ENCODE measurements at regions not wholly inside any gene's neighbourhood (a gene's known extent, or its start where the extent isn't known, plus 50 kb on each side); places are given as distances from the start of the nearest gene placed in this dataset.
A peak's percentile ranks its signal among the peaks of the same experiment; 100 is the strongest.
"Not testable (repeated sequence)": the region's sequence is repeated elsewhere in the genome, so short reads cannot be mapped to it uniquely, and the experiment has no call there.

DNA sequence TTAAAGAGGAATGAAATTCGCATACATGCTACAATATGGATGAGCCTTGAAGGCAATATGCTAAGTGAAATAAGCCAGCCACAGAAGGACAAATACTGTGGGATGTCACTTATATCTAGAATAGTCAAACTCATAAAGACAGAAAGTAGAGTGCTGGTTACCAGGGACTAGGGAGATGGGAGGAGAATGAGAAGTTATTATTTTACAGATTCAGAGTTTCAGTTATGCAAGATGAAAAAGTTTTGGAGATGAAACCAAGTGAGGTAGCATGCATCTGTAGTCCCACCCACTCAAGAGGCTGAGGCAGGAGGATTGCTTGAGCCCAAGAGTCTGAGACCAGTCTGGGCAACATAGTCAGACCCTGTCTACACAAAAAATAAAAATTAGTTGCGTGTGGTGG, 82.5 kb upstream of the ARID1B start:
- in situ Hi-C loops (cut with MboI; ENCODE audit: low pct_unique_long_range_greater_than_20kb, low sequenced_read_pairs) = no loop called here
- no peak for DNase-seq

DNA sequence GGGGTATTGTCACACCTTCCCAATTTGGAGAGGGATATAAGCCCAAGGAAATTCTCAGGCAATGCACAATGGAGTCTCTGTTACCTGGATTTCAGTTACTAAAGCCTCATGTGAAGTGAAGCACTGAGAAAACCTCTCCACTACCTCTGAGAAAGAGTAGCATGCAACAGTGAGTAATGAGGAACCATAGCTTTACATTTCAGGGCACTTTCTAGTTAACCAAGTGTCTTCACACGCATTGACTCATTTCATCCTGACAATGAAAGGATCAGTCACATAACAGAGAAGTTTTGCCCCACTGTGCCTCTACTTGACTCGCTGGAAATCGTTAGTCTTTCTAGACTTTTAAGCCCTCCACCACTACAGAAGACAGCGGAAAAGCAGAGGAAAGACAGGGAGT, 86.2 kb upstream of the ARID1B start:
- in situ Hi-C loops (cut with MboI; ENCODE audit: low pct_unique_long_range_greater_than_20kb, low sequenced_read_pairs) = no loop called here
- no peak for DNase-seq

DNA sequence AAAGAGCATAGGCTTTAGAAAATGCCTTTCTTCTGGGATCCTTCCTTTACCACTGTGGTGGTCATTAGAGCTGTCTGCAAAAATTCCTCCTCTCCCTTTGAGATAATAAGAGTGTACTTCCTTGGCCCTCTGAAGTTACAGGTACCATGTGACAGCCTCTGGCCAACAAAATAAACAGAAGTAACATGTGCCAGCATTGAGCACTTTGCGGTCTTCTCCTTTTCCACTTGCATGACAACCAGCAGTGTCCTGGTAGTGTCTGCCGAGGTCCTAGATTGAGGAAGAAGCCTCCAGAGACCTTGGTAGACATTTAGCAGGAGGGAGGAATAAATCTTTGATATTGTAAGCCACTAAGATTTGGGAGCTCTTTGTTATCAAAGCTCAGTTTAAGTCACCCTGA, 87.5 kb upstream of the ARID1B start:
- peak; percentile 80 for DNase-seq
- in situ Hi-C loops (cut with MboI; ENCODE audit: low pct_unique_long_range_greater_than_20kb, low sequenced_read_pairs) = no loop called here

DNA sequence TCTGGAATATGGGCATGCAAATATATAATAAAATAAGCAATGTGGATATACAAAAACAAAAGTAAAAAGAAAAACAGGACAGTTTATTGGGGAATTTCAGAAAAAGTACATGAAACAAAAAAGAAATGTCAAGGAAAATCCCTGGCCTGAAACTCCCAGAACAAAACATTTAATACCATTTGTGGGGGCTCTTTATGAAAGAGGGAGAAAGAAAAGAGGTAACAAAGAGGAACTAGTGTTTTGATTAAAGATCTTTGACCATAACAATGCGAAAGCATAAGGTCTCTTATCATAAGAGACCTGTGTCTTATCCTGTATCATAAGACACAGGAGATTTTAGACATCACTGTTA, 88.6 kb upstream of the ARID1B start:
- DNase-seq = no peak
- in situ Hi-C loops (cut with MboI; ENCODE audit: low pct_unique_long_range_greater_than_20kb, low sequenced_read_pairs) = no loop called here

DNA sequence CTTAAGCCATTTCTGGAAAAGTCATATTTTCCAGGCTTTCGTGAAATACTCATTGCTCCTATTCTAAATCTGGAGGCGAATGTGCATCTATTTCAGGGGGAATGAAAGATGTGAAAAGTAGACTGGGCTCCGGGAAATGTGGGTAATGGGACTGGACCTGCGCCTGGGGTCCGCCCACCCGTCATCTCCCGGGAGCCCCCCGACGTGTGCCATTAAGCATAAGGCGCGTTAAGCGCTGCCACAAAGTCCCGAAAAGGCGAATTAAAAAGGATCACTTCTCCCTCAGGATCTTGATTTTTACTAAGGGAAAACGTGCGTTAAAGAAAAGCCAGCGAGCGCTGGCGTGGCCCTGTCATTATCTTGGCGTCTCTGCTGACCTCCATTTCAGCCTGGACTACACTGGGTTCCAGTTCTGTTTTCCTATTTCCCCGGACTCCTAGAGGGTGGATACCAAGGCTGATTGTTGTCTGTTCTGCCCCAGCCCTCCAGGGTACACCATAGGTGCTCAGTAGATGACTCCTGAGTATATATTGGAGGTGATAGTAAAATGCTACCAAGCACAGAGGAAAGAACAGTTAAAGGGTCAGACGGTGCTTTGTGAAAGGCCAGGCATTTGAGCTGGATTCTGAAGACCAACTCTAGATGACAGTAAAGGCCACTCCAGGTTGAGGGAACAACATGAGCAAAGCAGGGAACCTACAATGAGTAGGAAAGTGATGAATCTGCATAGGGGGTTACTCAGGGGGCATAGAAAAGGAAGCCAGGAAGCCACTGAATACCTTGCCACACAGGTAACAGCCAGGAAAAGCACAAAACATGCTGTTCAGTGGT, 89.2 kb upstream of the ARID1B start:
- in situ Hi-C loops (cut with MboI; ENCODE audit: low pct_unique_long_range_greater_than_20kb, low sequenced_read_pairs) = no loop called here
- DNase-seq = no peak

DNA sequence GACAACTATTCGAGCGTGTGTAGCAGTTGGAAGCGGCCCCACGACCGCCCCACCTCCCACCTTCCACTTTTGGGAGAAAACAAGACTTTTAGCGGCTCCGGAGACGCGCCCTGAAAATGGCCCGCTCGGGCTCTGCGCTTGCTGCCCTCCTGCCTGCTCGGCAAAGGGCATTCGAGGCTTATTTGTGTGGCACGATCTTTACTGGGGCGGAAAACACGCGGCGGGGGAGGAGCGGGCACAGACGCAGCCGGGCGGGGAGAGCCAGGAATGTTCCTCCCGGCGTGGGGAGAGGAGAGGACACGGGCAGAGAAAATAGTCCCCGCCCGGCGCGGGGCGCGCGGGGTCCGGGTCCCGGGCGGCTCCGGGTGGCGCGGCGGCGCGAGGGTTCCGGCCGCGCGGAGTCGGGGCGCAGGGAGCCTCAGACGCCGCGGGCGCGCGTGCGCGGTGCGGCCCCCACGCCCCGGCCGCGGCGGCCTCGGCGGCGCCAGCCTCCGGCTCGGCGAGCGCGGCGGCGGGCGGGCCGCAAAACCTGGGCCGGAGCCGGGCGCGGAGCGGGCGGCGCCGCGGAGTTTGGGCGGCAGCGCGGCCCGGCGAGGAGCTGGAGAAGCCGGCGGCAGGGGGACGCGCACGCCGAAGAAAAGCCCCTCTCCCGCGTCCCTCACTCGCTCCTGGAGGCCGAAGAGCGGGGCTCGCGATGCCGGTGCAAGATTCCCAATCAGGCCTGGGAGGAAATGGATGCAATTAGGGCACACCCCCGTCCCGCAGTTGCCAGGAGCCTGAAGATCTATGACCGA, 90.0 kb upstream of the ARID1B start:
- peak; percentile 84 for DNase-seq
- in situ Hi-C loops (cut with MboI; ENCODE audit: low pct_unique_long_range_greater_than_20kb, low sequenced_read_pairs) = no loop called here

DNA sequence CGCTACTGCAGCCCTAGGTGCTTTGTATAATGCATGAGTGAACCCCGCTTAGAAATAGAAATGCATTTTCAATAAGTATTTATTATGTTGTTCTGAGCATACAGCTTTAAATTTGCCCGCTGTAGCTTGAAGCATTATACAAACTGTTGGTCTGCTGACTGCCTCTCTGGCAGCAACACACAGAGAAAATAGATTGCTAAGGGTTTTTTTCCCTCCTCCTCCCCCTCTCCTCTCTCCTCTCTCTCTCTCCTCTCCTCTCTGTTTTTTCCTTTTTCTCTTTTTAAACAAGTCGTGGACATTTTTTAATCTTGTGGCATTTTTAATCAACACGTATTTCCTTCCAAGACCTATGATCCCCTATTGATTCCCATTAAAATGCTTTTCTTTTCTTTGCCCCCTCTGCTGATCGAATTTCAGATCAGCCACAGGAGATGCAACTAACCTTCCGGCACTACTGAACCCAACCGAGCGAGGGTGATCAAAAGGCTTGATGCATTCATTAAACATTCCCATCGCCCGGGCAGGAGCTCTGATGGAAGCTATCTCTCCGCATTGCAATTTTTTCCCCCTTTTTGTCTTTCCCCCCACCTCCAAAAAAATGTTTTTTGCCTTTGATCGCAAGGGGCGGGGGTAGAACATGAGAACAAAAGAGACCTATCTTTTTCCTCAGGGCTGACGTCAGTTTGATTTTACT, 90.7 kb upstream of the ARID1B start:
- in situ Hi-C loops (cut with MboI; ENCODE audit: low pct_unique_long_range_greater_than_20kb, low sequenced_read_pairs) = no loop called here
- no peak for DNase-seq

DNA sequence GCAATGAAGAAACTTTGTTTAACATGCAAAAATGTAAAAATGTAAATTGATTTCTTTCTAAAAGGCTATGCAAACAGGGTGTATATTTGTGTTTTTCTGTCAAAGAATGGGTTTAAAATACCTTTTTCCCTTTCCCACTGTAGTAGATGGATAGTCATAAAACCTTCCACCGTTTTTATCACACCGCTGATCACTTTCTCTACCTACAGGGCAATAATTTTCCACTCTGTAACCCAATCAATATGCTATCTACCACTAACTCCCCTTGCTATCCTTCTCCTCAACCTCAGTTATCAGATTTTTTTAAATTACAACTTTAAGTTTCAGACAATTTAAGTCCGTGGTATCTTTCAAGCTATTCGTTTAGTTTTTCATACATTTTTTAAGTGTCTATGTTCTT, 91.4 kb upstream of the ARID1B start:
- in situ Hi-C loops (cut with MboI; ENCODE audit: low pct_unique_long_range_greater_than_20kb, low sequenced_read_pairs) = no loop called here
- no peak for DNase-seq

DNA sequence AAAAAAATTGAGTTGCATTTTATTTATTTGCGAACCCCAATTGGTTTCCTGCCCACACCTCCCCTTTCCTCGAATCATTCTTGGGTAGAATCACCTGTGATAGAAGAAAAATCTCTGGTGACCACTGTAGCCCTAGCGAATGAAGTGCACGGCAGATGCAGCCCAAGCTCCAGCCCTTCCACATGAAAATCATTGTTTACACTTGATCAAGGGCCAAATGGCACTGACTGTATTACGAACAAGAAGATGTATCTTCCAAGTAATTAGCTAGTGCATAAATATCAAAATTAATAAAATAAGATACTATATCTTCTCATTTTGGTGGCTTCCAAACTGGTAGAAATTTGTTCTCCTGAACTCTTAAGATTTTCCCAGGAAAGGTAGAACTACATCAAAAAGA, 93.4 kb upstream of the ARID1B start:
- DNase-seq = no peak
- in situ Hi-C loops (cut with MboI; ENCODE audit: low pct_unique_long_range_greater_than_20kb, low sequenced_read_pairs) = no loop called here

DNA sequence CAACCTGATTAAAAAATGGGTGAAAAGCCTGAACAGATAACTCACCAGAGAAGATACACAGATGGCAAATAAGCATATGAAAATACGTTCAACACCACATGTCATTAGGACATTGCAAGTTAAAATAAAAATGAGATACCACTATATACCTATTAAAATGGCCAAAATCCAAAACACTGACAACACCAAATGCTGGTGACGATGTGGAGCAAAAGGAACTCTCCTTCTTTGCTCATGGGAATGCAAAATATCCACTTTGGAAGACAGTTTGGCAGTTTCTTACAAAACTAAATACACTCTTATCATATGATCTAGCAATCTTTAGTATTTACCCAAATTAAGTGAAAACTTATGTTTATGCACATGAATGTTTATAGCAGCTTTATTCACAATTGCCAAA, 100.5 kb upstream of the ARID1B start:
- DNase-seq = no peak
- in situ Hi-C loops (cut with MboI; ENCODE audit: low pct_unique_long_range_greater_than_20kb, low sequenced_read_pairs) = no loop called here

DNA sequence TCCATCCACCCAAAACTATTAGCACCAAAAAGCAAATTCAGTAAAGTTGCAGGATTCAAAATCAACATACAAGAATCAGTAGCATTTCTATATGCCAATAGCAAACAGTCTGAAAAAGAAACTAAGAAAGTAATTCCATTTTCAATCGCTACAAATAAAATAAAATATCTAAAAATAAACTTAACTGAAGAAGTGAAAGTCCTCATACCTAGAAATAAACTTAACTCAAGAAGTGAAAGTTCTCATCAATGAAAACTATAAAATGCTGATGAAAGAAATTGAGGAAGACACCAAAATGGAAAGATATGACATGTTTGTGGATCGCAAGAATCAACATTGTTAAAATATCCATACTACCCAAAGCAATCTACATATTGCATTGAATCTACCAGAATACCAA, 103.0 kb upstream of the ARID1B start:
- DNase-seq = no peak
- in situ Hi-C loops (cut with MboI; ENCODE audit: low pct_unique_long_range_greater_than_20kb, low sequenced_read_pairs) = no loop called here

DNA sequence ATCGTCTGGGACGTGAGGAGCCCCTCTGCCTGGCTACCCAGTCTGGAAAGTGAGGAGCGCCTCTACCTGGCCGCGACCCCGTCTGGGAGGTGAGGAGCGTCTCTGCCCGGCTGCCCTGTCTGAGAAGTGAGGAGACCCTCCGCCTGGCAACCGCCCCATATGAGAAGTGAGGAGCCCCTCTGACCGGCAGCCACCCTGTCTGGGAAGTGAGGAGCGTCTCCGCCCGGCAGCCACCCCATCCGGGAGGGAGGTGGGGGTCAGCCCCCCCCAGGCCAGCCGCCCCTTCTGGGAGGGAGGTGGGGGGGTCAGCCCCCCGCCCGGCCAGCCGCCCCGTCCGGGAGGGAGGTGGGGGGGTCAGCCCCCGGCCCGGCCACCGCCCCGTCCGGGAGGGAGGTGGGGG, 107.1 kb upstream of the ARID1B start:
- DNase-seq; in situ Hi-C loops (cut with MboI; ENCODE audit: low pct_unique_long_range_greater_than_20kb, low sequenced_read_pairs): not testable (repeated sequence)

DNA sequence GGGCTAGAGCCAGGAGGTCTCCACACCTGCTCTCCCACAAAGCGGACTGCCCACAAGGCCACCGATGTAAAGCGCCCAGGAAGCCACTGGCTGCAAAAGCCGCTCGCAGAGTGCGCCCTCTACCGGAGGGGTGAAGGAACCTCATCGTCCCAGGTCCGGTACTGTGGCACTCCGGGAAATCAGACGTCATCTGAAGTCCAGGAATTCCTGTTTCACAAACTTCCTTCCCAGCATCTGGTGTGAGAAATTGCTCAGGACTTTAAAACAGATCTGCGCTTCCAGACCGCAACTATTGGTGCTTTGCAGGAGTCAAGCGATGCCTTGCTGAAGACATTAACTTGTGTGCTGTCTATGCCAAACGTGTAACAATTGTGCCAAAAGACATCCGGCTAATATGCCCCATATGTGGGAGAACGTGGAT, 115.1 kb upstream of the ARID1B start:
- DNase-seq = no peak
- in situ Hi-C loops (cut with MboI; ENCODE audit: low pct_unique_long_range_greater_than_20kb, low sequenced_read_pairs) = no loop called here

DNA sequence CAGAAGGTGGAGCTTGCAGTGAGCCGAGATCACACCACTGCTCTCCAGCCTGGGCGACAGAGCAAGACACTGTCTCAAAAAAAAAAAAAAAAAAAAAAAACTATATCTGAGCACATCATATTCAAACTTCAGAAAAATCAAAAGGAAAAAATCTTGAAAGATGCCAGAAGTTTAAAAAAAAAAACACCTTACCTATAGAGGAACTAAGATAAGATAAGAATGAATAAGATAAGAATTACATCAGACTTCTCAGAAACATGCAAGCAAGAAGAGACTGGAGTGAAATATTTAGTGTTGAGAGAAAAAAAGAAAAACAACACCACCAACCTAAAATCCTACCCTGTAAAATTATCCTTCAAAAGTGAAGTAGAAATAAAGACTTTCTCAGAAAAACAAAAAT, 116.8 kb upstream of the ARID1B start:
- DNase-seq = no peak
- in situ Hi-C loops (cut with MboI; ENCODE audit: low pct_unique_long_range_greater_than_20kb, low sequenced_read_pairs) = no loop called here

DNA sequence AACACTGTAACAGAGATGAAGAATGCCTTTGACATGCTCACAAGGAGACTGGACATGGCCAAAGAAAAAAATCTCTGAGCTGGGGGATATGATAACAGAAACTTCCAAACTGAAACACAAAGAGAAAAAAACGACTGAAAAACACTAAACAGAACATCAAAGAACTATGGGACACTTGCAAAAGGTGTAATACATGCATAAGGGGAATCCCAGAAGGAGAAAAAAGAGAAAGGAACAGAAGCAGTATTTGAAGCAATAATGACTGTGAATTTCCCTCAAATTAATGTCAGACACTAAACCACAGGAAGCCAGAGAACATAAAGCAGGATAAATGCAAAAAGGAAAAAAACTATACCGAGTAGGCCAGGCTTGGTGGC, 117.4 kb upstream of the ARID1B start:
- in situ Hi-C loops (cut with MboI; ENCODE audit: low pct_unique_long_range_greater_than_20kb, low sequenced_read_pairs) = no loop called here
- DNase-seq = no peak

DNA sequence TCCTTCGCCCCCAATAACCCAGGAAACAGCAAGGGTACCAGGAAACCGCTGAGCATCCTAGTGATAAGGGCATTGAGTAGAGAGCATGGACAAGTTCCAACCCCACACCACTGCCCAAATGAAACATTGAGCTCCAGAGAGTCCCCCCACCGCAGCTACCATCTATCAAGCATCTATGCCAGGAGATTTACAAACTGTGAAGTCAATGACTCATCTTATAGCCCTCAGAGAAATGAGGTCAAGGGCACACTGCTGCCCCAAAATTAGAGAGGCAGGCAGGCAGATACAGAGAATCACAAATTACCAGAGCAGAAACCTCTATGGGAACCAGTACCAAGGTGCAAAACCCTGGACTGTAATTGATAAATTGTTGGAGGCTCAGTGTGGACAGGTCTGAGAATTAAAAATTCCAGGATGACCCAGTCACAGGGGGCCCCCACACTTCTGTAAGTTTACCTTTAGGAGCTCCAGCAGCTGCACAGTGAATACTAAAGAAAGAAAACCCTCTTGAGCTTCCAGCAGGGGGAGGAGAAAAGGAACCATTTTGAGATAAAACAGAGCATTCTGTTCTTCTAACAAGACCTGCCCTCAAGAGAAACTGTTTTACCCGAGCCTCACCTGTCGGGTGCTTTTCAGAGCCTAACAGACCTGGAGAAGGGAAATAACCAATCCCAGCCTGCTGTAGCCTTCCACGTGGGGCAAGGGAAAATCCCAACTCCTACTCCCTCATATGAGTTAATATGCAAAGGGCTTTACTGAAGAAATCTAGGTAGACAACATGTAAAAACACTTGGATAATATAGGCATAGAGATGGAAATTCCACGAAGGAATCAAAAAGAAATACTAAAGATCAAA, 118.0 kb upstream of the ARID1B start:
- DNase-seq = no peak
- in situ Hi-C loops (cut with MboI; ENCODE audit: low pct_unique_long_range_greater_than_20kb, low sequenced_read_pairs) = no loop called here

DNA sequence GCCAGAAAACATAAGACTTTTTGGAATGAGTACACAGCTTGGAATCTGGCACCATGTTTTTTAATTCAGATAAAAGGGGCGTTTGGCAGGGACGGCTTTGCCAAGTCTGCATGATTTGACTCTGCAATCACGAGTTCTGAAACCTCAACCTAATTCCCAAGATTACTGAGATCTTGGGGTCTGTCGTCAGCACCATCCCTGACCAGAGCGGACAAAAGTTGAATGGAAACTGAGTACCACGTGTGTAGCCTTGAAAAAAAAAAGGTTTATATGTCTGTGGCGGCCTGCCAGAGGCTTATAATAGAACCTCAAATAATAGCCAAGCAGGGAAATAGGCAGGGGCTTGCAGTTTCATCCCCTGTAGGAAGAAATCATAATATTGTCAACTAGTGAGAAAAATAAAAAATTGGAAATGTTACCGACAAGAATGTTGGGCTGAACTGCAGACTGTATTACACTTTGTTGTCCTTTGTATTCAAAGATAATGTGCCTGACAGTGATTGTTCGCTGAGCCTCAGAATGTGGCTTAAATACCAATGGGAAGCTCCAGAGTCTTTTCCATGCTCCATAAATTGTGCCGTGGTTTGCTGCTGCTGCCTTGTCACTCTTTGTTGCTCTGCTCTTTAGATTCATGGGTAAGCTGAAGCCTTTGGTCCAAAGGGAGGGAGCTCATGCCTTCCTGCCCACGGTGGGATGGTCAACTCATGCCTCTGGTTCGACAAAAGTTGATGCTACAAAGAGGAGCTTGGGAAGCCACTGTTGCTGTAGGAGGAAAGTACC, 118.8 kb upstream of the ARID1B start:
- in situ Hi-C loops (cut with MboI; ENCODE audit: low pct_unique_long_range_greater_than_20kb, low sequenced_read_pairs) = no loop called here
- no peak for DNase-seq

DNA sequence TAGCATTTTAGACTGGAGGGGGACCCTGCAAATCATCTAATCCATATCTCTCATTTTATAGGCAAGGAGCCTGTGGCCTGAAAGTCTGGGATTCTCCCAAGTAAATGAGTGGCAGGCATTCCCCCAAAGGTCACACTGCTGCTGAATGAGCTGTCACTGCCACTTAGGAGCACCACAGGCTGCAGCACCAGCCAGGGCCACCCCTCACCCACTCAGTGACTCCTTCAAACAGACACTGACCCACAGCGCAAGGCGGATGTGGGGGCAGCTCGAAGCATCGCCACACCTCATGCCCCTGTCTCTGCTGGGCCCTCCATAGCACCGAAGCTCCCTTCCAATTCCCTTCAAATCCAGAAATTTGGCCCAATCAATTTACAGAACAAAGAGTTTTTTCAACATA, 119.9 kb upstream of the ARID1B start:
- no peak for DNase-seq
- in situ Hi-C loops (cut with MboI; ENCODE audit: low pct_unique_long_range_greater_than_20kb, low sequenced_read_pairs) = no loop called here

All from KBM-7 (cell line).